H1 (cell line): ENCODE measurements at regions not wholly inside any gene's neighbourhood (a gene's known extent, or its start where the extent isn't known, plus 50 kb on each side); places are given as distances from the start of the nearest gene placed in this dataset.

Experiments used
- EP300 ChIP-seq, 2 experiments: IDR thresholded peaks; 1 replicate in 1 of 2; 2 replicates in 1 of 2; pipeline ENCODE4 v1.6.1; 2011 to 2012; ENCODE audit warnings: low read depth in 2 of 2, low read length in 2 of 2, mild to moderate bottlenecking in 2 of 2, borderline replicate concordance in 1 of 2, inconsistent platforms in 1 of 2, moderate library complexity in 1 of 2
- JUND ChIP-seq: IDR thresholded peaks from 2 replicates; pipeline ENCODE4 v1.6.1; 2011; ENCODE audit warnings: mild to moderate bottlenecking, improper control_type of control experiment, low read length
- POLR2A ChIP-seq, 2 experiments: IDR thresholded peaks; 1 replicate in 1 of 2; 2 replicates in 1 of 2; pipeline ENCODE4 v1.6.1; 2011; ENCODE audit warnings: low read depth in 2 of 2, low read length in 2 of 2, mild to moderate bottlenecking in 2 of 2; ENCODE audit errors: control extremely low read depth in 1 of 2
- RAD21 ChIP-seq, 2 experiments: IDR thresholded peaks in 1 of 2; conservative IDR thresholded peaks in 1 of 2; 2 replicates each; pipeline ENCODE4 v1.6.1; 2011; ENCODE audit warnings: low read depth in 2 of 2, low read length in 2 of 2, improper control_type of control experiment in 1 of 2, inconsistent platforms in 1 of 2, mild to moderate bottlenecking in 1 of 2, moderate library complexity in 1 of 2
- SAP30 ChIP-seq: fragments of 300-600 bp; sonication (generic); IDR thresholded peaks from 2 replicates; pipeline ENCODE4 v1.7.1; 2012; ENCODE audit warnings: low read length, moderate library complexity, mild to moderate bottlenecking, inconsistent platforms; ENCODE audit not compliant: insufficient read depth, insufficient replicate concordance
- TCF12 ChIP-seq: IDR thresholded peaks from 2 replicates; pipeline ENCODE4 v1.6.1; 2011; ENCODE audit warnings: low read depth, mild to moderate bottlenecking, low read length
- YY1 ChIP-seq: IDR thresholded peaks from 2 replicates; pipeline ENCODE4 v1.6.1; 2011; ENCODE audit warnings: low read depth, mild to moderate bottlenecking, low read length
- TF ChIP-seq, protein P1 (sequence below), 3 experiments: IDR thresholded peaks; 1 replicate in 2 of 3; 2 replicates in 1 of 3; pipeline versions ENCODE4 v1.5.1 to v1.6.1; 2011; ENCODE audit warnings: low read length in 3 of 3, mild to moderate bottlenecking in 3 of 3, inconsistent platforms in 2 of 3, low read depth in 1 of 3, moderate library complexity in 1 of 3; ENCODE audit not compliant: insufficient read depth in 1 of 3; ENCODE audit errors: control extremely low read depth in 1 of 3
- TF ChIP-seq, protein P2 (sequence below): IDR thresholded peaks from 2 replicates; pipeline ENCODE4 v1.6.1; 2011; ENCODE audit warnings: low read depth, mild to moderate bottlenecking, low read length; ENCODE audit not compliant: insufficient read depth

DNA sequence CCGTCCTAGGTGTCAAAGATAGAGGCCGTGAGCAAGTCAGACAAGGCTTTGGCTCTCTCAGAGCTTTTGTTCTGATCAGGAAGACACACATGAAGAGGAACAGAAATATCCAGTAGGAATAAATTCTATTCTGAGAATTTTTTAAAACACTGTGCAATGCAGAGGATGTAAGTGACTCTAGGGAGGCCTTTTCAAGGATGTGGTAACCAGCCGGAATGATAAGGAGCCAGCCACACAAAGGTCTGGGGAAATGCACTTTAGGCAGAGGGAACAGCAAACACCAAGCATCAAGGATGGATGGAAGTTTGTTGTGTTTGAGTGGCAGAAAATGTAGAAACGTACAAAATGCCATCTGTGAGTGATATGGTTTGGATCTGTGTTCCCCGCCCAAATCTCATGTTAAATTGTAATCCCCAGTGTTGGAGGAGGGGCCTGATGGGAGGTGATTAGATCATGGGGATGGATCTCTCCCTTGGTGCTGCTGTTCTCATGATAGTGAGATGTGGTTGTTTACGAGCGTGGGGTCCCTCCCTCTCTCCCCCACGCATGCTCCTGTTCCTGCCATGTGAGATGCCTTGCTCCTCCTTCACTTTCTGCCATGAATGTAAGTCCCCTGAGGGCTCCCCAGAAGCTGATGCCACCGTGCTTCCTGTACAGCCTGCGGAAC is 93.6 kb upstream of the CDYL start:
- TF ChIP-seq POLR2A (IDR thresholded peaks at IDR 0.05; ENCODE audit: control extremely low read depth in 1 of 2, low read depth in 2 of 2, low read length in 2 of 2) (no peak), RAD21 (IDR thresholded peaks at IDR 0.05 in 1 of 2, conservative IDR thresholded peaks at IDR 0.05 in 1 of 2; ENCODE audit: low read depth in 2 of 2, low read length in 2 of 2) (no peak), JUND (no peak), EP300 (IDR thresholded peaks at IDR 0.05; ENCODE audit: borderline replicate concordance in 1 of 2, low read depth in 2 of 2, low read length in 2 of 2) (no peak), TCF12 (no peak), YY1 (no peak), SAP30 (no peak)
- TF ChIP-seq, protein P1, sequence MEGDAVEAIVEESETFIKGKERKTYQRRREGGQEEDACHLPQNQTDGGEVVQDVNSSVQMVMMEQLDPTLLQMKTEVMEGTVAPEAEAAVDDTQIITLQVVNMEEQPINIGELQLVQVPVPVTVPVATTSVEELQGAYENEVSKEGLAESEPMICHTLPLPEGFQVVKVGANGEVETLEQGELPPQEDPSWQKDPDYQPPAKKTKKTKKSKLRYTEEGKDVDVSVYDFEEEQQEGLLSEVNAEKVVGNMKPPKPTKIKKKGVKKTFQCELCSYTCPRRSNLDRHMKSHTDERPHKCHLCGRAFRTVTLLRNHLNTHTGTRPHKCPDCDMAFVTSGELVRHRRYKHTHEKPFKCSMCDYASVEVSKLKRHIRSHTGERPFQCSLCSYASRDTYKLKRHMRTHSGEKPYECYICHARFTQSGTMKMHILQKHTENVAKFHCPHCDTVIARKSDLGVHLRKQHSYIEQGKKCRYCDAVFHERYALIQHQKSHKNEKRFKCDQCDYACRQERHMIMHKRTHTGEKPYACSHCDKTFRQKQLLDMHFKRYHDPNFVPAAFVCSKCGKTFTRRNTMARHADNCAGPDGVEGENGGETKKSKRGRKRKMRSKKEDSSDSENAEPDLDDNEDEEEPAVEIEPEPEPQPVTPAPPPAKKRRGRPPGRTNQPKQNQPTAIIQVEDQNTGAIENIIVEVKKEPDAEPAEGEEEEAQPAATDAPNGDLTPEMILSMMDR (IDR thresholded peaks at IDR 0.05; ENCODE audit: control extremely low read depth in 1 of 3, insufficient read depth in 1 of 3, low read depth in 1 of 3, low read length in 3 of 3), result no peak
- TF ChIP-seq, protein P2, sequence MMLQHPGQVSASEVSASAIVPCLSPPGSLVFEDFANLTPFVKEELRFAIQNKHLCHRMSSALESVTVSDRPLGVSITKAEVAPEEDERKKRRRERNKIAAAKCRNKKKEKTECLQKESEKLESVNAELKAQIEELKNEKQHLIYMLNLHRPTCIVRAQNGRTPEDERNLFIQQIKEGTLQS, result no peak
